ENCODE measurements at regions not wholly inside any gene's neighbourhood (a gene's known extent, or its start where the extent isn't known, plus 50 kb on each side); places are given as distances from the start of the nearest gene placed in this dataset.

DNA sequence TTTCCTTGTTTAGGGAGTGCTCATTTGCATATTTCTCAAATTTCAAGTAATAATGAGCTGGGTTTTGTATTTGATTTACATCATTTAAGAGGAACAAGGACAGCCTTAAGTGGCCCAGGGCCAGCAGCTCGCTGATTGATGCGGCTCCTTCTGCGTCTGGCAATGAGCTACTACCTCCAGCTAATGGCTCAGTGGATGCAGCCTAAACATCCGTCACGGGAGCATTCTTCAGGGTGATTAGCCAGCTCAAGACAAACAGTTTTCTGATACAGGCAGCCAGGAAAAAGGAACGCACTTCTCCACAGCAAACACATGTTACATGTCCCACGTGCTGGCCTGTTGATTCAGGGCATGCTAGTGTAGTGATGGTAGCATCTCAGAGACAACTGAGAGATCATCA lies 169.3 kb upstream of the TCERG1L start (continued):
- TF ChIP-seq, protein P1, sequence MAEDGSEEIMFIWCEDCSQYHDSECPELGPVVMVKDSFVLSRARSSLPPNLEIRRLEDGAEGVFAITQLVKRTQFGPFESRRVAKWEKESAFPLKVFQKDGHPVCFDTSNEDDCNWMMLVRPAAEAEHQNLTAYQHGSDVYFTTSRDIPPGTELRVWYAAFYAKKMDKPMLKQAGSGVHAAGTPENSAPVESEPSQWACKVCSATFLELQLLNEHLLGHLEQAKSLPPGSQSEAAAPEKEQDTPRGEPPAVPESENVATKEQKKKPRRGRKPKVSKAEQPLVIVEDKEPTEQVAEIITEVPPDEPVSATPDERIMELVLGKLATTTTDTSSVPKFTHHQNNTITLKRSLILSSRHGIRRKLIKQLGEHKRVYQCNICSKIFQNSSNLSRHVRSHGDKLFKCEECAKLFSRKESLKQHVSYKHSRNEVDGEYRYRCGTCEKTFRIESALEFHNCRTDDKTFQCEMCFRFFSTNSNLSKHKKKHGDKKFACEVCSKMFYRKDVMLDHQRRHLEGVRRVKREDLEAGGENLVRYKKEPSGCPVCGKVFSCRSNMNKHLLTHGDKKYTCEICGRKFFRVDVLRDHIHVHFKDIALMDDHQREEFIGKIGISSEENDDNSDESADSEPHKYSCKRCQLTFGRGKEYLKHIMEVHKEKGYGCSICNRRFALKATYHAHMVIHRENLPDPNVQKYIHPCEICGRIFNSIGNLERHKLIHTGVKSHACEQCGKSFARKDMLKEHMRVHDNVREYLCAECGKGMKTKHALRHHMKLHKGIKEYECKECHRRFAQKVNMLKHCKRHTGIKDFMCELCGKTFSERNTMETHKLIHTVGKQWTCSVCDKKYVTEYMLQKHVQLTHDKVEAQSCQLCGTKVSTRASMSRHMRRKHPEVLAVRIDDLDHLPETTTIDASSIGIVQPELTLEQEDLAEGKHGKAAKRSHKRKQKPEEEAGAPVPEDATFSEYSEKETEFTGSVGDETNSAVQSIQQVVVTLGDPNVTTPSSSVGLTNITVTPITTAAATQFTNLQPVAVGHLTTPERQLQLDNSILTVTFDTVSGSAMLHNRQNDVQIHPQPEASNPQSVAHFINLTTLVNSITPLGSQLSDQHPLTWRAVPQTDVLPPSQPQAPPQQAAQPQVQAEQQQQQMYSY (CRISPR knock-in tag; IDR thresholded peaks at IDR 0.05) = no peak
- TF ChIP-seq GATAD1 (CRISPR knock-in tag; IDR thresholded peaks at IDR 0.05) = no peak
- TF ChIP-seq, protein P2, sequence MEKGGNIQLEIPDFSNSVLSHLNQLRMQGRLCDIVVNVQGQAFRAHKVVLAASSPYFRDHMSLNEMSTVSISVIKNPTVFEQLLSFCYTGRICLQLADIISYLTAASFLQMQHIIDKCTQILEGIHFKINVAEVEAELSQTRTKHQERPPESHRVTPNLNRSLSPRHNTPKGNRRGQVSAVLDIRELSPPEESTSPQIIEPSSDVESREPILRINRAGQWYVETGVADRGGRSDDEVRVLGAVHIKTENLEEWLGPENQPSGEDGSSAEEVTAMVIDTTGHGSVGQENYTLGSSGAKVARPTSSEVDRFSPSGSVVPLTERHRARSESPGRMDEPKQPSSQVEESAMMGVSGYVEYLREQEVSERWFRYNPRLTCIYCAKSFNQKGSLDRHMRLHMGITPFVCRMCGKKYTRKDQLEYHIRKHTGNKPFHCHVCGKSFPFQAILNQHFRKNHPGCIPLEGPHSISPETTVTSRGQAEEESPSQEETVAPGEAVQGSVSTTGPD (CRISPR knock-in tag; IDR thresholded peaks at IDR 0.05) = no peak
- TF ChIP-seq, protein P3, sequence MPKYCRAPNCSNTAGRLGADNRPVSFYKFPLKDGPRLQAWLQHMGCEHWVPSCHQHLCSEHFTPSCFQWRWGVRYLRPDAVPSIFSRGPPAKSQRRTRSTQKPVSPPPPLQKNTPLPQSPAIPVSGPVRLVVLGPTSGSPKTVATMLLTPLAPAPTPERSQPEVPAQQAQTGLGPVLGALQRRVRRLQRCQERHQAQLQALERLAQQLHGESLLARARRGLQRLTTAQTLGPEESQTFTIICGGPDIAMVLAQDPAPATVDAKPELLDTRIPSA (CRISPR knock-in tag; IDR thresholded peaks at IDR 0.05; ENCODE audit: borderline replicate concordance) = no peak
- TF ChIP-seq ZMYM2 (CRISPR knock-in tag; IDR thresholded peaks at IDR 0.05) = no peak
- TF ChIP-seq, protein P4, sequence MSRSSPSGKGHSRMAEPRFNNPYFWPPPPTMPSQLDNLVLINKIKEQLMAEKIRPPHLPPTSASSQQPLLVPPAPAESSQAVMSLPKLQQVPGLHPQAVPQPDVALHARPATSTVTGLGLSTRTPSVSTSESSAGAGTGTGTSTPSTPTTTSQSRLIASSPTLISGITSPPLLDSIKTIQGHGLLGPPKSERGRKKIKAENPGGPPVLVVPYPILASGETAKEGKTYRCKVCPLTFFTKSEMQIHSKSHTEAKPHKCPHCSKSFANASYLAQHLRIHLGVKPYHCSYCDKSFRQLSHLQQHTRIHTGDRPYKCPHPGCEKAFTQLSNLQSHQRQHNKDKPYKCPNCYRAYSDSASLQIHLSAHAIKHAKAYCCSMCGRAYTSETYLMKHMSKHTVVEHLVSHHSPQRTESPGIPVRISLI (CRISPR knock-in tag; IDR thresholded peaks at IDR 0.05; ENCODE audit: borderline replicate concordance) = no peak
- no peak for TF ChIP-seq ZNF552 (CRISPR knock-in tag; IDR thresholded peaks at IDR 0.05; ENCODE audit: borderline replicate concordance)
- no peak for TF ChIP-seq HES4 (CRISPR knock-in tag; IDR thresholded peaks at IDR 0.05; ENCODE audit: borderline replicate concordance)
- TF ChIP-seq, protein P5, sequence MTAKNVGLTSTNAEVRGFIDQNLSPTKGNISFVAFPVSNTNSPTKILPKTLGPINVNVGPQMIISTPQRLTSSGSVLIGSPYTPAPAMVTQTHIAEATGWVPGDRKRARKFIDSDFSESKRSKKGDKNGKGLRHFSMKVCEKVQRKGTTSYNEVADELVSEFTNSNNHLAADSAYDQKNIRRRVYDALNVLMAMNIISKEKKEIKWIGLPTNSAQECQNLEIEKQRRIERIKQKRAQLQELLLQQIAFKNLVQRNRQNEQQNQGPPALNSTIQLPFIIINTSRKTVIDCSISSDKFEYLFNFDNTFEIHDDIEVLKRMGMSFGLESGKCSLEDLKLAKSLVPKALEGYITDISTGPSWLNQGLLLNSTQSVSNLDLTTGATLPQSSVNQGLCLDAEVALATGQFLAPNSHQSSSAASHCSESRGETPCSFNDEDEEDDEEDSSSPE (CRISPR knock-in tag; IDR thresholded peaks at IDR 0.05) = no peak
- TF ChIP-seq SMYD3 (CRISPR knock-in tag; IDR thresholded peaks at IDR 0.05) = no peak
- TF ChIP-seq MYC (CRISPR knock-in tag; IDR thresholded peaks at IDR 0.05; ENCODE audit: borderline replicate concordance) = no peak
